ENCODE measurements at regions not wholly inside any gene's neighbourhood (a gene's known extent, or its start where the extent isn't known, plus 50 kb on each side); places are given as distances from the start of the nearest gene placed in this dataset.

GRCh38 chr1:147463022-147463421, 78.3 kb upstream of the BCL9 start:
- no peak for DNase-seq (ENCODE audit: low spot score)

GRCh38 chr1:147466543-147466942, 74.8 kb upstream of the BCL9 start:
- no peak for DNase-seq (ENCODE audit: low spot score)

GRCh38 chr1:147470079-147470478, 71.2 kb upstream of the BCL9 start:
- no peak for DNase-seq (ENCODE audit: low spot score)

GRCh38 chr1:147472489-147472888, 68.8 kb upstream of the BCL9 start:
- no peak for DNase-seq (ENCODE audit: low spot score)

- DNase-seq (ENCODE audit: low spot score): no peak
Measured at GRCh38 chr1:147472966-147473732, 68.2 kb upstream of the BCL9 start.

GRCh38 chr1:147473733-147474049, 67.6 kb upstream of the BCL9 start:
- no peak for DNase-seq (ENCODE audit: low spot score)

- no peak for DNase-seq (ENCODE audit: low spot score)
Measured at GRCh38 chr1:147475488-147475887, 65.8 kb upstream of the BCL9 start.

- no peak for DNase-seq (ENCODE audit: low spot score)
Measured at GRCh38 chr1:147478521-147478920, 62.8 kb upstream of the BCL9 start.

- no peak for DNase-seq (ENCODE audit: low spot score)
Measured at GRCh38 chr1:147479864-147480564, 61.3 kb upstream of the BCL9 start.

- DNase-seq (ENCODE audit: low spot score): no peak
Measured at GRCh38 chr1:147480565-147480935, 60.8 kb upstream of the BCL9 start.

- DNase-seq (ENCODE audit: low spot score): no peak
Measured at GRCh38 chr1:147486876-147487656, 54.2 kb upstream of the BCL9 start.

GRCh38 chr1:147491098-147491497, 50.2 kb upstream of the BCL9 start:
- no peak for DNase-seq (ENCODE audit: low spot score)
